Keratinocyte (primary cell): ENCODE measurements at regions not wholly inside any gene's neighbourhood (a gene's known extent, or its start where the extent isn't known, plus 50 kb on each side); places are given as distances from the start of the nearest gene placed in this dataset.
"Not testable (repeated sequence)": the region's sequence is repeated elsewhere in the genome, so short reads cannot be mapped to it uniquely, and the experiment has no call there.

Source experiments
- DNase-seq: peaks from one replicate; pipeline ENCODE4 v3.0.0-alpha.2; 2011; ENCODE audit warnings: low read depth, missing footprints, low spot score
- FAIRE-seq: peaks from 2 replicates; lab custom pipeline; 2011; peaks lifted over from hg19 to GRCh38; lab: Jason Lieb, UNC
- H2AFZ ChIP-seq: 2 replicates; pipeline ENCODE4 v1.6.0; 2012; ENCODE audit warnings: low read length, control low read depth, inconsistent platforms; ENCODE audit not compliant: control insufficient read depth
- H3K27ac ChIP-seq: 2 replicates; pipeline ENCODE4 v1.5.1; 2011; ENCODE audit warnings: low read length; ENCODE audit not compliant: control insufficient read depth, insufficient read depth
- H3K27me3 ChIP-seq: 3 replicates; pipeline ENCODE4 v1.6.0; 2011; ENCODE audit warnings: low read length; ENCODE audit not compliant: control insufficient read depth, insufficient read depth; ENCODE audit errors: extremely low read depth
- H3K36me3 ChIP-seq, 2 experiments: 2 replicates in 1 of 2; 3 replicates in 1 of 2; pipeline ENCODE4 v1.5.1; 2011; ENCODE audit warnings: low read length in 2 of 2, mild to moderate bottlenecking in 1 of 2; ENCODE audit not compliant: control insufficient read depth in 2 of 2, insufficient read depth in 2 of 2; ENCODE audit errors: extremely low read depth in 1 of 2
- H3K4me1 ChIP-seq: 3 replicates; pipeline ENCODE4 v1.5.1; 2011; ENCODE audit warnings: low read length; ENCODE audit not compliant: control insufficient read depth, insufficient read depth; ENCODE audit errors: extremely low read depth
- H3K4me2 ChIP-seq: 3 replicates; pipeline ENCODE4 v1.6.0; 2011; ENCODE audit warnings: low read depth, low read length; ENCODE audit not compliant: control insufficient read depth, insufficient read depth; ENCODE audit errors: extremely low read depth
- H3K4me3 ChIP-seq, 3 experiments: fragments of 200-600 bp in 1 of 3; sonication (generic) in 1 of 3; 2 replicates in 2 of 3; 3 replicates in 1 of 3; pipeline ENCODE4 v1.5.1; 2011 to 2016; ENCODE audit warnings: low read length in 3 of 3, mild to moderate bottlenecking in 3 of 3, control low read depth in 2 of 3, inconsistent platforms in 1 of 3, low read depth in 1 of 3, mixed read lengths in 1 of 3, mixed run types in 1 of 3, moderate library complexity in 1 of 3; ENCODE audit not compliant: control insufficient read depth in 2 of 3, insufficient read depth in 2 of 3; ENCODE audit errors: extremely low read depth in 1 of 3
- H3K79me2 ChIP-seq: 2 replicates; pipeline ENCODE4 v1.6.0; 2012; ENCODE audit warnings: low read length; ENCODE audit not compliant: control insufficient read depth, insufficient read depth
- H3K9ac ChIP-seq: 3 replicates; pipeline ENCODE4 v1.6.0; 2011; ENCODE audit warnings: low read length; ENCODE audit not compliant: control insufficient read depth, insufficient read depth; ENCODE audit errors: extremely low read depth
- H3K9me1 ChIP-seq: 3 replicates; pipeline ENCODE4 v1.6.0; 2011; ENCODE audit warnings: low read length; ENCODE audit not compliant: control insufficient read depth, insufficient read depth; ENCODE audit errors: extremely low read depth
- H3K9me3 ChIP-seq: 2 replicates; pipeline ENCODE4 v1.5.1; 2012; ENCODE audit warnings: low read depth, low read length; ENCODE audit not compliant: control insufficient read depth
- H4K20me1 ChIP-seq: 3 replicates; pipeline ENCODE4 v1.6.0; 2011; ENCODE audit warnings: low read length; ENCODE audit not compliant: control insufficient read depth, insufficient read depth; ENCODE audit errors: extremely low read depth
- dilution Hi-C: fragments of 300-500 bp; cut with MboI; formaldehyde crosslinking; loops from one replicate; pipeline ENCODE4 v1.7.0; 2020; ENCODE audit warnings: low sequenced_read_pairs; ENCODE audit not compliant: extremely low pct_ligation_motif_present

GRCh38 chr1:85526216-85526615 is 54.3 kb upstream of the CCN1 start:
- not testable (repeated sequence) for H3K9ac ChIP-seq, H3K79me2 ChIP-seq, DNase-seq

GRCh38 chr1:85527145-85527544 is 53.4 kb upstream of the CCN1 start:
- H3K79me2 ChIP-seq, H4K20me1 ChIP-seq, H3K27ac ChIP-seq, dilution Hi-C loops, H3K9me1 ChIP-seq, H2AFZ ChIP-seq, H3K36me3 ChIP-seq, H3K4me1 ChIP-seq, H3K9ac ChIP-seq, H3K4me3 ChIP-seq, H3K27me3 ChIP-seq, H3K9me3 ChIP-seq: not testable (repeated sequence)
- peak overlapping the region; percentile 27 for H3K4me2 ChIP-seq
- DNase-seq, result peak; percentile 65
- peak; percentile 88 for FAIRE-seq

More at GRCh38 chr1:85526216-85526615, 54.3 kb upstream of the CCN1 start:
- H4K20me1 ChIP-seq, H3K27me3 ChIP-seq, H3K4me3 ChIP-seq, H3K36me3 ChIP-seq, H3K9me1 ChIP-seq, H3K27ac ChIP-seq, FAIRE-seq, H3K9me3 ChIP-seq, H2AFZ ChIP-seq, H3K4me1 ChIP-seq, H3K4me2 ChIP-seq, dilution Hi-C loops: not testable (repeated sequence)
